ENCODE measurements at regions not wholly inside any gene's neighbourhood (a gene's known extent, or its start where the extent isn't known, plus 50 kb on each side); places are given as distances from the start of the nearest gene placed in this dataset.
"Not testable (repeated sequence)": the region's sequence is repeated elsewhere in the genome, so short reads cannot be mapped to it uniquely, and the experiment has no call there.

DNA sequence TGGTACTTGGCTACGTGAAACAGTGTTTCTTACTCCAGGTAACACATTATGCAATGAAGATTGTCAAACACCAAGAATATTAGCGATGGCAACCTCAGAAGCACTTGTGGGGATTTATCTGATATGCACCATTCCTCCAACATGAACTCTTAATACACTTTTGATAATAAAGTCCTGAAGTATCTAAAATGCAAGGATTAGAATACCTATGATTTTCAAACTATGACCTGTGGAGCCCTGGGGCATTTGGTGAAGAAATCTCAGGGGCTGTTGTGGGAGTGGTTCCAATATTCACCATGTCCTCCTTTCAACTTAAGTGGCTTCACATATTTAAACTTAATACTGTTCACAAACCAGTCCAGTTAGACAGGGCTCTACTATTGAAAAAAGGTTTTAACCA is 214.6 kb upstream of the POU5F2 start:
- no peak for DNase-seq (ENCODE audit: low spot score)
- in situ Hi-C loops (cut with HindIII; ENCODE audit: low sequenced_read_pairs), result no loop called here

DNA sequence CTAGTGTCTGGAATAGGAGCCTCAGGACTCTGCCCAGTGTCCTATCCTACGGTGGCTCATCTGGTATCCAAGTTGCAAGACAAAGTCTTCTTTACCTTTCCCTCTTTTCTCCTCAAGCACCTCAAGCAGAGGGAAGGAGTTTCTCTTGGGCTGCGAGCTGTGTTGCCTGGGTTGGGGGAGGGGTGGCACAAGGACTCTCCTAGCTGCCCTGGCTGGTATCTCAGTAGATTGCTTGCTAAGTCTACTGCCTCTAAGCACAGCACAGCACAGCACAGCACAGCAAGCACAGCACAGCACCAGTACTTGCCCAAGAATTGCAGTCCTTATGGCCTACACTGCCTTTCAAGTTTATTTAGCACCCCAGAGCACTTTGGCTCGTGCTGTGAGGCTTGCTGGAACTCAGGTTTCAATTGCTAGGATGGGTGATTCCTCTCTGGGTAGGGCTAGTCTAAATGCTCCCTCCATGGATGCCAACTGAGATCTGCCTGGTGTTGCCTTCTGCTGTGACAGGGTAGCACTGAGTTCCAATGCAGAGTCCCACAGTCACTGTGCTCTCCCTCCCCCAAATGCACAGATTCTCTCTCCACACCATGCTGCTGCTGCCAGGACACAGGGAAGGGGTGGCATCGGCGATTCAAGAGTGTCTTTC is 213.1 kb upstream of the POU5F2 start:
- in situ Hi-C loops (cut with HindIII; ENCODE audit: low sequenced_read_pairs), result no loop called here

DNA sequence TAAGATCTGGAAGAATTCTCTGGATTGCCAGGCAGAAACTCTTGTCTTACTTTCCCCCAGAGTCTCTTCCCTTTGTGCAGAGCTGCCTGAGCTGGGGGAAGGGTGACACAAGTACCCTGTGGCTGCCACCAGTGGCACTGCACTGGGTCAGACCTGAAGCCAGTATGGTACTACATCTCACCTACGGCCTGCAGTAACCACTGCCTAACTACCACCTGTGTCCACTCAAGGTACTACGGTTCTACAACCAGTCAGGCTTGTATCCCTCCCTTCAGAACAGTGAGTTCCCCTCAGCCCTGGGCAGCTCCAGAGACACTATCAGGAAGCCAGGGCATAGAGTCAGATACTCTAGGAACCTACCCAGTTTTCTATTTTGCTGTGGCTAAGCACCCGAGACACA is 212.0 kb upstream of the POU5F2 start:
- DNase-seq (ENCODE audit: low spot score), result no peak
- in situ Hi-C loops (cut with HindIII; ENCODE audit: low sequenced_read_pairs), result no loop called here

More for the DNA sequence above, 213.1 kb upstream of the POU5F2 start:
- DNase-seq (ENCODE audit: low spot score), result no peak

DNA sequence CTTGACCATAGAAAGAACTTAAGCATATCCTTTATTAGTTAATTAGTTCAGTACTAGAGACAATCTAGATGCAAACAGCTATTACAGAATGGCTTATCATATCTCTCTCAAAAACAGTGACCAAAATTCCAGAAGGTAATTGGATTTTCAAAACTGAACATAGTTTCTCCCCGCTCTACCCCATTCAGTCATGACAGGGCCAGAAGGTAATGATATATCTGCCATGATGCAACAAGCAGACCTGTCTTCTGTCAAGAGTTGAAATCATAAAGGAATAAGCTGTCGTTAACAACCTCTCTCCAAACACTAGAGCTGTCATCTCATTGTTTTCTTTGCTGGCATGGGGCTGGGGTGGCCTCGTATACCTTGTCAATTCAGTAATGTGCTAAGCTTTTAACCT is 200.5 kb upstream of the POU5F2 start:
- in situ Hi-C loops (cut with HindIII; ENCODE audit: low sequenced_read_pairs), result no loop called here
- DNase-seq (ENCODE audit: low spot score), result no peak

DNA sequence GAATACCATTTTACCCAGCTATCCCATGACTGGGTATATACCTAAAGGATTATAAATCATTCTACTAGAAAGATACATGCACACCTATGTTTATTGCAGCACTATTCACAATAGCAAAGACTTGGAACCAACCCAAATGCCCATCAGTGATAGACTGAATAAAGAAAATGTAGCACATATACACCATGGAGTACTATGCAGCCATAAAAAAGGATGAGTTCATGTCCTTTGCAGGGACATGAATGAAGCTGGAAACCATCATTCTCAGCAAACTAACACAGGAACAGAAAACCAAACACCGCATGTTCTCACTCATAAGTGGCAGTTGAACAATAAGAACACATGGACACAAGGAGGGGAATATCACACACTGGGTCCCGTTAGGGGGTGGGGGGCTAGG is 191.9 kb upstream of the POU5F2 start:
- in situ Hi-C loops (cut with HindIII; ENCODE audit: low sequenced_read_pairs); DNase-seq (ENCODE audit: low spot score): not testable (repeated sequence)

DNA sequence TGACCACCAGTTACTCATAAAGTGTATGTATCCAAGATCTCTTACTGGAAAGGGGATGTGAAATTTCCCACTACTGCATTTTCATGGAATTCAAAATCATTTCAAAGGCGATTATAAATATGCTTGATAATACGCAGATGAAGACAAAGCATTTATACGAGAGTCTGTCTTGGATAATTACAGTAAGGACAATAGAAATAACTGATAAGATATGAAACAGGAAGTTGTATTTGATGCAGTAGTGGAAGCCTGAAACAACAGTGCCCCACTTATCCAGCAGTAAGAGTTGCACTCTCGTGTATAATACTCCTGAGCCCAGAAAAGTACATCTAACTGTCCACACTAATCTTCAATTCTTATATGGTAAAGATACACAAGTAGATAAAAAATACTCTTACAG is 188.7 kb upstream of the POU5F2 start:
- in situ Hi-C loops (cut with HindIII; ENCODE audit: low sequenced_read_pairs), result no loop called here

DNA sequence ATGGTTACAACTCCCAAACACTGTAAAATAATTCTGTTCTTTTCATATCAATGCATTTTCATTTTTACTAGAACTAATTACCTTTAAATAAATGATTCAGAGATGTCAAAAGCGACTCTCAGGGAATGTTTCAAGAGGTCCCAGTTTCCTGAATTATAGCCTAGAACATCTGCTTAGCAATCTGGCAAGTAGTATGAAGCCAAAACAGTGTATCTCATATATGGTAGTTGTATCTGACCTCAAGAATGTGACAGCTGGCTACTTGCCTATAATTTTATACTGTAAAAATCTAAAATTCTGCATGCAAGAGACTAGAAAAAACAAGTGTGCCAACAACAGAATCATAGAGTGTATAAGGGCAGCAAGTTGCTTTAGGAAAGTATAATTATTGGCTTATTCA is 187.7 kb upstream of the POU5F2 start:
- DNase-seq (ENCODE audit: low spot score), result peak; percentile 25
- in situ Hi-C loops (cut with HindIII; ENCODE audit: low sequenced_read_pairs), result no loop called here

More for the DNA sequence above, 188.7 kb upstream of the POU5F2 start:
- no peak for DNase-seq (ENCODE audit: low spot score)

DNA sequence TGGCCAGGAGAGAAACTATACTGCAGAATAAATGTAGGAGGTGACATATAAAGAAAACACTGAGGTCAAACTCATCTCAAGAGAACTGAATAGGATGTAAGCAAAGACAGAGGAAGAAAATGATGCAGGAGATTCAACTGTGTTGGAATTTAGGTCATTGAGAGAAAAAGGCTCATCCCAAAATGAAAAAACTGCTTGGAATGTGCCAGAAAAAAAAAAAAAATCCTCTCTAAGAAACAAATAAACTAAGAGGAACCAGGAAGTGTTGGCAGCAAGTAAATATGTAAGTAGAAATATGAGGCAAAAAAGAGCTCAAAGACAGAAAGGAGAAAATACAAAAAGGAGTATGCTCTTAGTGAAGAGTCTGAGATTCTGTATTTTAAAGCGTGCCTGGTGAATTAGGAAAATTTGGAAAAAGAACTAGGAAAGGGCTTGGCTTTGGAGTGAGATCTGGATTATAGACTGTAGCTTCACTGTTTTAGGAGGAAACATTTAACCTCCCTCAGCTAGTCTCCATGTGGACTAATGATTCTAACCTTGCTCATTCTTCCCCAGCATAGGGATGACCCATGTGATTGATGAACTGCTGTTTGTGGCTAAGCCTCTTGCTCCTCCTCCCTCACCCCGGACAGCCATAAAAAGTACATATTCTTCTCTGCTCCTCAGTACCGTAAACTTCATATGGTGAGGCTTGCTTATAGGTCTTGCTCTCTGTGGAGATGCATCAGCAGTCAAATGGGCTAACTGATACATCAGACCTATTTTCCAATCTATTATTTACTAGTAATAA is 185.6 kb upstream of the POU5F2 start:
- no peak for DNase-seq (ENCODE audit: low spot score)
- in situ Hi-C loops (cut with HindIII; ENCODE audit: low sequenced_read_pairs), result no loop called here

DNA sequence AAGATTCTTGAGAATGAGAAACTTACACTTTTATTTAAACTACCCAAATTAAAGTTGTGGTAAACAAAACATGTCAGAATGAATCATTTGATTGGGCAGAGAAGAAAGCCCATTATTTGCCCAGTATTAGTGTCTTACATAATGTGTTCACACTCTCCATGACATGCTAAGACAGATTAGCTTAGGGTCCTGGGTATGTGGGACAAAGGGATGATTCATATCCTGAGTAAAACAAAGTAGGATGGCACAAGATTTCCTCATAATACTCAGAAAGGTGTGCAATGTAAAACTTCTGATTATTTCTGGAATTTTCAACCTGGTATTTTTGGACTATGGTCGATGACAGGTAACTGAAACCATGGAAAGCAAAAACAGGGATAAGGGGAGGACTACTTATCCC is 183.9 kb upstream of the POU5F2 start:
- in situ Hi-C loops (cut with HindIII; ENCODE audit: low sequenced_read_pairs), result no loop called here
- DNase-seq (ENCODE audit: low spot score), result no peak

DNA sequence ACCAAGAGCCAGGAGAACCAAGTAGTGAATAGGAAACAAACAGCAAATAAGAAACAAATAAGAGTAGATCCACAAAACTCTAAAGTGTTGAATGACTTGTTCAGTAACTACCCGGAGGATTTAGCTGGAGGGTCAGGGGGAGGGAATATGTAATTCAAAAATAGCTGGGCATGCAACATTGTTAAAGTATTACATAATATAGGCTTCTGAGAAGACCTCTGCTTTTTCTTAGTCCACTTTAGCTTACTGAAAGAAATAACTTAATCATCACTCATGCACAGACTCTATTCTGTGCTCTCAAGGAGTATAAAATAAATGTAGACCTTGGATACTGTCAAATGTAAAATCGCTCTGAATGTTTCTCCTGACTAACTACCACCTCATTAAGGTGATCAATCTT is 183.2 kb upstream of the POU5F2 start:
- no peak for DNase-seq (ENCODE audit: low spot score)
- in situ Hi-C loops (cut with HindIII; ENCODE audit: low sequenced_read_pairs), result no loop called here

DNA sequence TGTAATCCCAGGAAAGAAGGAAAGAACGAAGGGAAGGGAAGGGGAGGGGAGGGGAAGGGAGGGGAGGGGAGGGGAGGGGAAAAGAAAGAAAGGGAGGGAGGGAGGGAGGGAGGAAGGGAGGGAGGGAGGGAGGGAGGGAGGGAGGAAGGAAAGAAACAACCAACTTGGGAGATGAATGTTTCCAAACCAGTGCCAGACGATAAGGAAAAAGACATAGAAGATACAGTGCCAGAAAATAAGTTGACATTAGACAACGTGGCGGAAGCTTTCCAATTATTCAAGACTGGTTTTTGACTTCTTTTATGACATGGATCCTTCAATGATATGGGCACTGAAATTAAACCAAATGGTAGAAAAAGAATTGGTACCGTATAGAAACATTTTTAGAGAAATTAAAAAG is 181.2 kb upstream of the POU5F2 start:
- in situ Hi-C loops (cut with HindIII; ENCODE audit: low sequenced_read_pairs), result no loop called here
- no peak for DNase-seq (ENCODE audit: low spot score)

DNA sequence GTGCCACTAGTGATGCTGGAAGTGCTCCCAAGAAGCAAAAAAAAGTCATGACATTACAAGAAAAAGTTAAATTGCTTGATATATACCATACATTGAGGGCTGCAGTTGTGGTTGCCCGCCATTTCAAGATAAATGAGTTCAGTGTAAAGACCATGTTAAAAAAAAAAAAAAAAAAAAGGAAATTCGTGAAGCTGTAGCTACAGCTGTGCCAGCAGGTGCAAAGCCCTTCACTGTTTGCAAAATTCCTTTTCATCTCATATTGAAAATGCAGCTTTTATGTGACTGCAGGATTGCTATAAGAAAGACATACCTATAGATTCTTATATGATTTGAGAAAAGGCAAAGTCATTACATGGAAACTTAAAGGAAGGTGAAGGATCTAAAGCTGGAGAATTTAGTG is 179.6 kb upstream of the POU5F2 start:
- in situ Hi-C loops (cut with HindIII; ENCODE audit: low sequenced_read_pairs), result no loop called here
- DNase-seq (ENCODE audit: low spot score), result no peak

DNA sequence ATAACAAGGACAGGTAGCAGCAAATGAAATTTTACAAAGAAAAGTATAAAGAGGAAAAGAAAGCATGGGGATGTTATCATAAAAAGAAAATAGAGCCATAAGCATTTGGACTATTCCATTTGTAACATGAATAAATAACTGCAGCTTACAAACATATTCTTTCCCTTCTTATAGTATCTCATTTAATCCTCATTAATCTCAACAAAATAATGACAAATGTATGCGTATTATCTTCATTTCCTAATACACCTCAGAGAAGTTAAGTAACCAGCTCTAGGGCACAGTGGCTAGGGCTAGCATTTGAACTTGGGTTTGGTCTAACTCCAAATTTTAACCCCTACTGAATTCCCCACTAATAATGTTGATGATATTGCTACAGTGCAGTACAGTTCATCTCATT is 175.5 kb upstream of the POU5F2 start:
- in situ Hi-C loops (cut with HindIII; ENCODE audit: low sequenced_read_pairs), result no loop called here
- DNase-seq (ENCODE audit: low spot score), result no peak

DNA sequence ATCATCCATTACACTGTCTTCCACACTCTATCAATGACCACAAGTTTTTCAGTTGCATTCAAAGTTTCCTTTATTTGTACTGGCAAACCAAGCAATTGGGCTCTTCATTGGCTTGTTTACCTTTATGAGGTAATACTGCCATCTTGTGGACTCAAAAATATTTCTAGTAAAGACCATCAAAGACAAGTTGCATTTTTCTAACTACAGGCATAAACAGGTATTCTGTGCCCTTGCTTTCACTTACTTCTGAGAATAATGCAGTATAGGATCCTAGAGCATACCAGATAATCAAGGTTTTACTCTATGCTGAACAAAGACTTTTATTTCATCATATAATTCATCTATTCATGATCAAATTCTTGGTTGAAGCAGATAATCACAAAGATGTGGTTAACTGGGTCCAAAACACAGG is 173.7 kb upstream of the POU5F2 start:
- peak; percentile 60 for DNase-seq (ENCODE audit: low spot score)
- in situ Hi-C loops (cut with HindIII; ENCODE audit: low sequenced_read_pairs), result no loop called here

DNA sequence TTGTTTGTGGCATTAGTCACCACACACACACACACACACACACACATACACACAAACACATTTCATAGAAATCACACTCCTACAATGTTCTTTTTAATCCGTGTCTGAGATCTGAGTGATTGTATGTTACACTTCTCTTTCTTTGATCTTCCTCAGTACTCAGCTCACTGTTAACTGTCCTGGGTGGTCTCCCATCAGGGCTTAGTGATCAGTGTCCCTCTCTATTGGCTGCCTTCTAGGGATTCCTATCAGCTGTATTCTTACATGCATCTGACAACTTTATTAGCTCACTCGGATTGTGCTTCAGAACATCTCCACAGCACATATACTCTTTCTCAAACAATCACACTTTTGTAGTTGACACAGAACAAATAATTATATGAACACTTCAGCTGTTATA is 170.2 kb upstream of the POU5F2 start:
- in situ Hi-C loops (cut with HindIII; ENCODE audit: low sequenced_read_pairs), result no loop called here
- DNase-seq (ENCODE audit: low spot score), result no peak

DNA sequence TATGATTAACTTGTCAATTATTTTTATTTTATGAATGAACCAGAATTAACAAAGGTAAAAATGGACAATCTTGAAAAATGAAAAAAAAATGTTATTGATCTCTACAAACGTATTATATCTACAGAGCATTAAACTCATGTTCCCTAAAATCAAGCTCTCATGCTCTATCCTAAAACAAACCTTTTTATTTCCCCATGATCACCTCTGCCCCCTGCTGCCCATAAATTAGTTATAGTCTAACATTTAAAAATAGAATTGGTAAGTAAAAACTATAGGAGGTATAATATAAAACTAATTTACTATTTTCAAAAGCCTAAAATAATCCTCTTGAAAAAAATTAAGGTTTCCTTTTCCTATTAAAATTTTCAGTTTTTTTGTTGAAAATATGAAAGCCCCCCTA is 168.0 kb upstream of the POU5F2 start:
- in situ Hi-C loops (cut with HindIII; ENCODE audit: low sequenced_read_pairs), result no loop called here
- no peak for DNase-seq (ENCODE audit: low spot score)

DNA sequence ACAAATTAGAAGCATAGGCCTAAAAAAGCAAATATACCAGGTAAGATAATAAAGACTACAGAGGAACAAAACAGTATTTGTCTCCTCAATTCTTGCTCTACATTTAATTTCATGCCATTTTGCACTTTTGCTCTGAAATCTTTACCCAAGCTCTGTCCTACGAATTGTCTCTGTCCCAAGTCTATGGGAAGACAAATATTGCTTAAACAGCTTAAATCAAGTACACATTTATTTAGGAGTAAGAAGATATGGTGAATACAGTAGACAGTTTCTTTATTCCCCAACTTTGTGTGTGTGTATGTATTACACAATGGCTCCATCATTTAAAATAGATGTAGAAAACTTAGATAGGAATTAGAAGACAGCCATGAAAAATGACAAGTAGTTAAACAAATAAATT is 163.5 kb upstream of the POU5F2 start:
- in situ Hi-C loops (cut with HindIII; ENCODE audit: low sequenced_read_pairs), result no loop called here
- DNase-seq (ENCODE audit: low spot score), result no peak

DNA sequence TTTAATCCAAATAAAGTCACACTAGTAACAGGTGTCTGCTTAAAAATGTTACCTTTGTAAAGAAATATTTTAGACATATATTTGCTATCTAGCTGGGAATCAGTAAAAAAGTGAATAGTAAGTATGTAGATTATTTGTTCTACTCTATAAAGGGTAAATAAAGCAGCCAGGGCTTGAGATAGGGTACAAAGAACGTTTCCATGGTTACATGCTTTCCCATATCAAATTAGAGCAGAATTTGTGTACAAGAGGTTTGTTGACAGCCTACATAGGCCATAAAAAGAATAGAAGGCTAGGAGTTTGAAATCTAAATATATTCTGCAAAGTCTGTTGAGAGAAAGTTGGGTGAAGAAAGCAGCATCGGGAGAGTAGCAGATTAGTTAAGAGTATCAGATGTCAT is 160.9 kb upstream of the POU5F2 start:
- in situ Hi-C loops (cut with HindIII; ENCODE audit: low sequenced_read_pairs), result no loop called here
- DNase-seq (ENCODE audit: low spot score), result no peak

DNA sequence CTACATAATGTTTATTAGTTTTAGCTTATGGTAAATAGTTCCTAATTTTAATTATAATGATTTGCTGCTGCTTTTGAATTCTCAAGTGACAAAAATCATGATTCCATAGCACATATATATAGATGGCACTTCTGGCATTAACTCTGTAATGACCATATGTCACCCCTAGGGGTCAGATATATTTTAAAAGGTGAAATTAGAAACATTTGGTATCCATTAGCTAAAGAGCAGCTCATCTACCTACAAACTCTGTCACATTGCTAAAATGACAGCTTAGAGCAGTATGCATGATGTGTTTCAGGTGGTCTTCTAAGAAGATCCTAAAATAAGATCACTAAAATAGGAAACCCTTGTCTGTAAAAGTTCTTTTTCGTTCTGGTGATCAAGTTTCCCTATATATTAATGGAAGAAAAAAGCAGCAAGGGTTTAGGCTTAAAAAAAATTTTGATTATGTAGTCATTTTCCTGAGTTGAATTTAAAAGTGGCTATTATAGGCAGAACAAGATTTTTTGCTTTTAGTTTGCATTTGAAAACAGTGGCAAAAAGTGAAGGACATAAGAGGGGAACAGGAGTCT is 157.7 kb upstream of the POU5F2 start:
- DNase-seq (ENCODE audit: low spot score), result no peak
- in situ Hi-C loops (cut with HindIII; ENCODE audit: low sequenced_read_pairs), result loop anchor here (25.0 kb wide), 1 partner anchor 287 kb away; no protein-coding TSS in a partner anchor

DNA sequence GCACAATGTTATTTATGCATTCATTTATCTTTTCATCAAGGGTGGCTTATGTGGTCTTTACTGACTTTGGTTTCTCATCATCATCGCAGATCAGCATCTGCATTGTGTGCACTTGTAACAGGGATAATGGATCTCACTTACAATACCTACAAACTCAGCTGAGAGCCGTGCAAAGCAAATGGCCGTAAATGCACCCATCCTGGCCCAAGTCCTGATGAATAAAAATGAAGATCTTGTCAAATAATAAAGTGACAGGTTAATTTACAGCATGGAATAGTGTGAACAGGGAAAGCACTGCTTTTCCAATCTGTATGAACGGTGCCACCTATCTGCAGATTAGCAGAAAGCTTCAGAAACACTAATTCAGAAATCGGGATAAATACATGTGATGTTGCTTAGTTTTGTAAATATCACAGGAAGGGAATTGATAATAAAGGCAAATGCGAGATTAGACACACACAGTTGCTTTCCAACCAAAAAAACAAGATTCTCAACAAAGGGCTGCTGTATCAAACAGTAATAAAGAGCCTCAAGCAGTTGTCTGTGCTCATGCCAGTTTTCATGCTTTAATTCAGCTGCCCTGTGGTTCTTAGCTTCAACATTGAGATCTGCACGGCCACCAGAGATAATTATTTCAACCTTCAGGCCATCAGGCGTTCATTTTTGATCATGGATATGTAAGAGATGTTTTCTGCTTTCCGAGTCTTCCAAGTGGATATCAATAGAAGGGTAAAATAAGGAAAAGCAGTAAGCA is 153.4 kb upstream of the POU5F2 start:
- peak; percentile 71 for DNase-seq (ENCODE audit: low spot score)
- in situ Hi-C loops (cut with HindIII; ENCODE audit: low sequenced_read_pairs), result loop anchor here (25.0 kb wide), 1 partner anchor 282 kb away; no protein-coding TSS in a partner anchor

All from G401 (cell line).